HPDE6-E6E7 (cell line): ENCODE measurements at regions not wholly inside any gene's neighbourhood (a gene's known extent, or its start where the extent isn't known, plus 50 kb on each side); places are given as distances from the start of the nearest gene placed in this dataset.

ENCODE experiments used
- DNase-seq: peaks from one replicate; pipeline ENCODE4 v3.0.0; 2011; ENCODE audit warnings: missing footprints; ENCODE audit errors: extremely low spot score

GRCh38 chr5:74288448-74289108 is 351.9 kb downstream of the ENC1 start:
- no peak for DNase-seq

- no peak for DNase-seq
These were observed 352.5 kb downstream of the ENC1 start for GRCh38 chr5:74288038-74288437.

GRCh38 chr5:74286734-74287695 is 353.5 kb downstream of the ENC1 start:
- no peak for DNase-seq

GRCh38 chr5:74285675-74286280 is 354.8 kb downstream of the ENC1 start:
- no peak for DNase-seq

GRCh38 chr5:74282490-74282889 is 358.0 kb downstream of the ENC1 start:
- no peak for DNase-seq

- DNase-seq, result no peak
These were observed 359.4 kb downstream of the ENC1 start for GRCh38 chr5:74281166-74281565.

GRCh38 chr5:74280306-74280705 is 360.2 kb downstream of the ENC1 start:
- no peak for DNase-seq

- no peak for DNase-seq
These were observed 361.3 kb downstream of the ENC1 start for GRCh38 chr5:74279244-74279643.

GRCh38 chr5:74277418-74277817 is 363.1 kb downstream of the ENC1 start:
- no peak for DNase-seq

- no peak for DNase-seq
These were observed 365.1 kb downstream of the ENC1 start for GRCh38 chr5:74275171-74275992.

- no peak for DNase-seq
These were observed 366.2 kb downstream of the ENC1 start for GRCh38 chr5:74274326-74274725.

GRCh38 chr5:74272831-74273451 is 367.6 kb downstream of the ENC1 start:
- no peak for DNase-seq

- DNase-seq, result no peak
These were observed 368.3 kb downstream of the ENC1 start for GRCh38 chr5:74272024-74272775.

- no peak for DNase-seq
These were observed 372.2 kb downstream of the ENC1 start for GRCh38 chr5:74268297-74268696.

GRCh38 chr5:74266836-74267235 is 373.7 kb downstream of the ENC1 start:
- DNase-seq, result no peak

GRCh38 chr5:74266132-74266531 is 374.4 kb downstream of the ENC1 start:
- no peak for DNase-seq

GRCh38 chr5:74262544-74263207 is 377.9 kb downstream of the ENC1 start:
- no peak for DNase-seq

GRCh38 chr5:74261866-74262265 is 378.7 kb downstream of the ENC1 start:
- no peak for DNase-seq

- DNase-seq, result no peak
These were observed 379.1 kb downstream of the ENC1 start for GRCh38 chr5:74261421-74261820.

- DNase-seq, result no peak
These were observed 381.0 kb downstream of the ENC1 start for GRCh38 chr5:74259572-74259971.
